ENCODE measurements at regions not wholly inside any gene's neighbourhood (a gene's known extent, or its start where the extent isn't known, plus 50 kb on each side); places are given as distances from the start of the nearest gene placed in this dataset.

DNA sequence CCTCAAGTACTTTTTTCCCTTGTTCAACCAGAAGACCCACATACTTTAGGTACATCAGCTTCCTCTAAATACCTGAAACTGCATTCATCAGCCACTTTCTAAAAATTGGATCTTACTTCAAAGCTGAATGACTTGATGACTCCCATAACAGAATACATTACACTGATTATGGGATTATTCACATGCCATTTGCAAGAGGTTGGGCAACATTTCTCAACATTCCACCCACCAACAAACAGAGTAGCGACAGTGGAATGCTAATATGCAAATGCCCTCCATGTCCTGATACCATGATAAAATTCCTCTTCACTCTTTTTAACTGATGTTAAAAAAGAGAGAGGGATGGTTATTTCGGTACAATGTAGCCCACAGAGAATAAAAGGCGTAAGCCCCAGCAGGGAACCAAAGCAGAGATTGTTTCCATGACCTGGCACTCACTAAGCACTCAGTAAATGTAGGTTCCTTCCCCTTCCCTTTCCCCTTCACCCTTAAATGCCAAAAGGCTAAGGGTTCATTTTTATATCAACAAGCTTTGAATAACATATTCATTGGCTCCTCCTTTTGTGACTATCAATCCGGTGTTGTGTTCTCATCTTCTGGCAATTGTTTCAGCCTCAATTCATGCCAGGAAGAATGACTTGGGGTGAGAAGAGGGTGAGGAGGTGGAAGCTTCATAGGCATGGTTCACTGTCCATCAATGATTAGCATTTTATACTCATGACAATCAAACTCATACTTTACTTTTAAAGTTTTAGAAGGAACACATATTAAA is 317.2 kb downstream of the DHX15 start:
- H3K4me3 ChIP-seq (ENCODE audit: low read length): no peak overlapping the region
- DNase-seq (ENCODE audit: low read depth): peak; percentile 88
- TF ChIP-seq, protein P1, sequence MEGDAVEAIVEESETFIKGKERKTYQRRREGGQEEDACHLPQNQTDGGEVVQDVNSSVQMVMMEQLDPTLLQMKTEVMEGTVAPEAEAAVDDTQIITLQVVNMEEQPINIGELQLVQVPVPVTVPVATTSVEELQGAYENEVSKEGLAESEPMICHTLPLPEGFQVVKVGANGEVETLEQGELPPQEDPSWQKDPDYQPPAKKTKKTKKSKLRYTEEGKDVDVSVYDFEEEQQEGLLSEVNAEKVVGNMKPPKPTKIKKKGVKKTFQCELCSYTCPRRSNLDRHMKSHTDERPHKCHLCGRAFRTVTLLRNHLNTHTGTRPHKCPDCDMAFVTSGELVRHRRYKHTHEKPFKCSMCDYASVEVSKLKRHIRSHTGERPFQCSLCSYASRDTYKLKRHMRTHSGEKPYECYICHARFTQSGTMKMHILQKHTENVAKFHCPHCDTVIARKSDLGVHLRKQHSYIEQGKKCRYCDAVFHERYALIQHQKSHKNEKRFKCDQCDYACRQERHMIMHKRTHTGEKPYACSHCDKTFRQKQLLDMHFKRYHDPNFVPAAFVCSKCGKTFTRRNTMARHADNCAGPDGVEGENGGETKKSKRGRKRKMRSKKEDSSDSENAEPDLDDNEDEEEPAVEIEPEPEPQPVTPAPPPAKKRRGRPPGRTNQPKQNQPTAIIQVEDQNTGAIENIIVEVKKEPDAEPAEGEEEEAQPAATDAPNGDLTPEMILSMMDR (IDR thresholded peaks at IDR 0.05; ENCODE audit: insufficient read depth, low read depth, low read length, missing control alignments): no peak

DNA sequence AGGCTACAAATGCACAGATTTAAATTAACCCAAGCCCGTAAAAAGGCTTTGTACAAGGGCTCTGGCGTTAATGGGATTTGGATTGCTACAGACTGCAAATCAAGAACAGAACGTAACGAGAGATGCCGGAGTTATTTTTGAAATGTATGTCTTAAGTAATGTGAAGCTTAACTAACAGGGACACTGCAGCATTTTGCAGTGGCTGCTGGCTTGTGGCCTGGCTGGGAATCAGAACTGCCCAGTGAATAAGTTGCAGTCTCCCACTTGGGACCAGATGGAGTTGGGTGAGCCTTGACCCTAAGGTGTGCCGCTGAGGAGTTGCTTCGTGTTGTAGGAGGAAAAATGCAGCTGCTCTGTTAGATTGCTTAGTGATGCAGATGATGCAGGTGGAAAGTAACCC is 318.4 kb downstream of the DHX15 start:
- DNase-seq (ENCODE audit: low read depth): no peak
- H3K4me3 ChIP-seq (ENCODE audit: low read length): no peak overlapping the region
- TF ChIP-seq, protein P1 (IDR thresholded peaks at IDR 0.05; ENCODE audit: insufficient read depth, low read depth, low read length, missing control alignments): no peak

DNA sequence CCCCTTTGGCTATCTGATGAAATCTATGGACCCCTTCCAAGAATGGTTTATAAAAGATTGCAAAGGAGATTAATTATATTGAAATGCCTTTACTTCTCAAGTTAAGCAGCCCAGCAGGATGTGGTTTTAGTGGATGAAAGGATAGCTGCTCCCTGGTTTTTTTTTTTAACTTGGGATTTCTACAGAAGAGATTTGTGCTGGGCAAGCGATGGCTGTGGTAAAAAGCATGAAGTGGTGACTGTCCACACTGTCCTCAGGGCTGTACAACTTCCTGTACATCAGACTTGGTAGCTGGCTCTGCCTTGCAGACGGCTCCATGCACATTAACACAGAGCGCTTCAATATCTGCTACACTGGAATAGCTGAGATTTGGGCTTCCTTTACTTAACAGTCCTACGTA is 321.7 kb downstream of the DHX15 start:
- no peak for DNase-seq (ENCODE audit: low read depth)
- H3K4me3 ChIP-seq (ENCODE audit: low read length): no peak overlapping the region
- TF ChIP-seq, protein P1 (IDR thresholded peaks at IDR 0.05; ENCODE audit: insufficient read depth, low read depth, low read length, missing control alignments): no peak

DNA sequence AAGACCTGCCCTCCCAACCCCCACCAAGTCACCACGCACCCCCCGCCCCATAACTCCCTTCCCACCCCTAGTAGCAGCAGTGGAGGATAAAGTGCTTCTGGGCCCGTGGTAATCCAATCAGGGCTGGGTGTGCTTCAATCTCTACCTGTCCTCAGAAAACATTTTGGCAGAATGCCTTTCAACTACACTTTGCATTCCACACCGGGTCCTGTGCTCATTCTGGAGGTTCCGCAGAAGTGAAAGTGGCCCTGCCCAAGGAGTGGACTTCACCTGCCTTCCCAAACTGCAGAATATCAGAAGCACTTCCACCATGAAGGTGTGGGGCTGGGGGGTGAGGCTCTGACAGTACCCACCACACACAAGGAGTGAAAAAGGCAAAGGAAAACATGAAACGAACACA is 322.3 kb downstream of the DHX15 start:
- no peak for DNase-seq (ENCODE audit: low read depth)
- TF ChIP-seq, protein P1 (IDR thresholded peaks at IDR 0.05; ENCODE audit: insufficient read depth, low read depth, low read length, missing control alignments): no peak
- H3K4me3 ChIP-seq (ENCODE audit: low read length): no peak overlapping the region

DNA sequence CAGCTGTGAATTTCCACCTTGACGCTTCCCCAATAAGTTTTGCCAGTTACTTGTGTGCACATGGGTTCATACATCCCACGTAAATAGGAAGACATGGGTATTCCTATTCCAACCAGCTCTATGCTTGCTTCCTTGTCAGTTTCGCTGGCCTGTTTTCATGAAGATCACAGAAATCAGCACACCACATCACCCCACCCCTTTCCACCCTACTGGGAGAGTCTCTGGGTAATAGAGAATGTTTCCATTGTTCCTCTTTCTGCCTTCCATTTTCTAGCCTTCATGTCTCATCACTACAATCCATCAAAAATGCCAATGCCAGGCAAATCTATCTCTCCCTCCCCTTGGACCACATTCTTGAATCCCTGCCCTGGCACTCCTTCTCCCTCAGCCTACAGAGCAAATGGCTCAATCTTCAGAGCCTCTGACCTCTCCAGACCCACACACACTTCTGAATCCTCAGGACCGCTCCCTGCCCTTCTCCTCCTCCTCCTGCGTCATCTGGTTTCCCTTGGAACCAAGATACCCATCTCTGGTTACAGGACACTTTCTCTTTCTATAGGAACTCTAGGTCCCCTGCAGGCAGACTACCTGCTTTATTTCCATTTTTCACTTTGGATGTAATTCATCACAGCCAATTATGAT is 323.3 kb downstream of the DHX15 start:
- no peak for DNase-seq (ENCODE audit: low read depth)
- no peak overlapping the region for H3K4me3 ChIP-seq (ENCODE audit: low read length)
- TF ChIP-seq, protein P1 (IDR thresholded peaks at IDR 0.05; ENCODE audit: insufficient read depth, low read depth, low read length, missing control alignments): no peak

DNA sequence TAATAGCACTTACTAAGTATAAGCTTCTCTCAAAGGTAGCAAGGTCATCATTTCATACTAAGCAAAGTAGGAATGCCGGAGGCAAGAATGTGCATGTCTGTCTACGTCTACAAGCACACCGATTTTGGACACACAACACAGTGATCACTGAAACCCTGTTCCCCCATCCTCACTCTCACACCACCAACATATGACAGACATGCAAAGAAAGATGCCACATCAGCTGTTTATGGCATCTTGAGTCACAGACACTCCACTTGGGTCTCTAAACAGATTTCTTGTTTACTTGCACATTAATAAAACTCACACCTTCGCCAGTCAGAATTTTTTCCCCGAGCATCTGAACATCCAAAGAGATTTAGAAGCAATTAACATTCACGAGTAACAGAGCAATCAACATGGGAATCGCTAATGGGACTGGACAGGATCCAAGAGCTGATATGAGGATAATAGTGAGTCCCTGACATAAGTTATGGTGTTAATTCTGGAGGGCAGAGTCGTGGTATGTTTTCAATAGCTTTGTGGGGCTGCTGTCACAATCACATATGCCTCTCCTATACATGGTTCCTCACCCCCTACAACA is 324.1 kb downstream of the DHX15 start:
- no peak overlapping the region for H3K4me3 ChIP-seq (ENCODE audit: low read length)
- TF ChIP-seq, protein P1 (IDR thresholded peaks at IDR 0.05; ENCODE audit: insufficient read depth, low read depth, low read length, missing control alignments): no peak

More for the DNA sequence above, 324.1 kb downstream of the DHX15 start:
- DNase-seq (ENCODE audit: low read depth): no peak
